Keratinocyte (primary cell): ENCODE measurements at regions not wholly inside any gene's neighbourhood (a gene's known extent, or its start where the extent isn't known, plus 50 kb on each side); places are given as distances from the start of the nearest gene placed in this dataset.

Source experiments
- DNase-seq: peaks from one replicate; pipeline ENCODE4 v3.0.0-alpha.2; 2011; ENCODE audit warnings: low read depth, missing footprints, low spot score
- FAIRE-seq: peaks from 2 replicates; lab custom pipeline; 2011; peaks lifted over from hg19 to GRCh38; lab: Jason Lieb, UNC
- H2AFZ ChIP-seq: 2 replicates; pipeline ENCODE4 v1.6.0; 2012; ENCODE audit warnings: low read length, control low read depth, inconsistent platforms; ENCODE audit not compliant: control insufficient read depth
- H3K27ac ChIP-seq: 2 replicates; pipeline ENCODE4 v1.5.1; 2011; ENCODE audit warnings: low read length; ENCODE audit not compliant: control insufficient read depth, insufficient read depth
- H3K27me3 ChIP-seq: 3 replicates; pipeline ENCODE4 v1.6.0; 2011; ENCODE audit warnings: low read length; ENCODE audit not compliant: control insufficient read depth, insufficient read depth; ENCODE audit errors: extremely low read depth
- H3K36me3 ChIP-seq, 2 experiments: 2 replicates in 1 of 2; 3 replicates in 1 of 2; pipeline ENCODE4 v1.5.1; 2011; ENCODE audit warnings: low read length in 2 of 2, mild to moderate bottlenecking in 1 of 2; ENCODE audit not compliant: control insufficient read depth in 2 of 2, insufficient read depth in 2 of 2; ENCODE audit errors: extremely low read depth in 1 of 2
- H3K4me1 ChIP-seq: 3 replicates; pipeline ENCODE4 v1.5.1; 2011; ENCODE audit warnings: low read length; ENCODE audit not compliant: control insufficient read depth, insufficient read depth; ENCODE audit errors: extremely low read depth
- H3K4me2 ChIP-seq: 3 replicates; pipeline ENCODE4 v1.6.0; 2011; ENCODE audit warnings: low read depth, low read length; ENCODE audit not compliant: control insufficient read depth, insufficient read depth; ENCODE audit errors: extremely low read depth
- H3K4me3 ChIP-seq, 3 experiments: fragments of 200-600 bp in 1 of 3; sonication (generic) in 1 of 3; 2 replicates in 2 of 3; 3 replicates in 1 of 3; pipeline ENCODE4 v1.5.1; 2011 to 2016; ENCODE audit warnings: low read length in 3 of 3, mild to moderate bottlenecking in 3 of 3, control low read depth in 2 of 3, inconsistent platforms in 1 of 3, low read depth in 1 of 3, mixed read lengths in 1 of 3, mixed run types in 1 of 3, moderate library complexity in 1 of 3; ENCODE audit not compliant: control insufficient read depth in 2 of 3, insufficient read depth in 2 of 3; ENCODE audit errors: extremely low read depth in 1 of 3
- H3K79me2 ChIP-seq: 2 replicates; pipeline ENCODE4 v1.6.0; 2012; ENCODE audit warnings: low read length; ENCODE audit not compliant: control insufficient read depth, insufficient read depth
- H3K9ac ChIP-seq: 3 replicates; pipeline ENCODE4 v1.6.0; 2011; ENCODE audit warnings: low read length; ENCODE audit not compliant: control insufficient read depth, insufficient read depth; ENCODE audit errors: extremely low read depth
- H3K9me1 ChIP-seq: 3 replicates; pipeline ENCODE4 v1.6.0; 2011; ENCODE audit warnings: low read length; ENCODE audit not compliant: control insufficient read depth, insufficient read depth; ENCODE audit errors: extremely low read depth
- H3K9me3 ChIP-seq: 2 replicates; pipeline ENCODE4 v1.5.1; 2012; ENCODE audit warnings: low read depth, low read length; ENCODE audit not compliant: control insufficient read depth
- H4K20me1 ChIP-seq: 3 replicates; pipeline ENCODE4 v1.6.0; 2011; ENCODE audit warnings: low read length; ENCODE audit not compliant: control insufficient read depth, insufficient read depth; ENCODE audit errors: extremely low read depth
- CTCF ChIP-seq, 3 experiments: IDR thresholded peaks in 1 of 3; conservative IDR thresholded peaks in 1 of 3; optimal IDR thresholded peaks in 1 of 3; 2 replicates in 2 of 3; 3 replicates in 1 of 3; pipeline versions ENCODE3 to v1.5.1; 2011; ENCODE audit warnings: low read length in 3 of 3, mild to moderate bottlenecking in 3 of 3, moderate library complexity in 2 of 3, control low read depth in 1 of 3, inconsistent platforms in 1 of 3; ENCODE audit not compliant: insufficient read depth in 2 of 3; ENCODE audit errors: extremely low read depth in 1 of 3
- EZH2 ChIP-seq: IDR thresholded peaks from one replicate; pipeline ENCODE4 v1.6.1; 2012; ENCODE audit warnings: inconsistent platforms, mild to moderate bottlenecking, low read length, moderate library complexity
- dilution Hi-C: fragments of 300-500 bp; cut with MboI; formaldehyde crosslinking; loops from one replicate; pipeline ENCODE4 v1.7.0; 2020; ENCODE audit warnings: low sequenced_read_pairs; ENCODE audit not compliant: extremely low pct_ligation_motif_present

DNA sequence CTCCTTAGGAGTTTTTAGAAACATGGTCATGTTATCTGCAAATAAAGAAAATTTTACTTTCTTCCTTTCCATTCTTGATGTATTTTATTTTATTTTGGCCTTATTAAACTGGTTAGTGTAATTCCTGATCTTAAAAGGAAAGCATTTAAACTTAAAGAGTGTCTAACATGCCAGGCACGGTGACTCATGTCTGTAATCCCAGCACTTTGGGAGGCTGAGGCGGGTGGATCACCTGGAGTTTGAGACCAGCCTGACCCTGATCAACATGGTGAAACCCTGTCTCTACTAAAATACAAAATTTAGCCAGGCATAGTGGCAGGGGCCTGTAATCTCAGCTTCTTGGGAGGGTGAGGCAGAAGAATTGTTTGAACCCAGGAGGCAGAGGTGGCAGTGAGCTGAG lies 281.3 kb downstream of the PTTG2 start:
- no peak overlapping the region for H3K27ac ChIP-seq
- no peaks in the 10 kb centered on the region for H4K20me1 ChIP-seq
- H3K4me3 ChIP-seq: no peak overlapping the region
- dilution Hi-C loops: no loop called here
- H2AFZ ChIP-seq: no peak overlapping the region
- H3K36me3 ChIP-seq: no peaks in the 10 kb centered on the region
- peaks cover 19% of the 10 kb centered on the region for H3K4me1 ChIP-seq
- FAIRE-seq (no peak), DNase-seq (no peak)
- no peak overlapping the region for H3K4me2 ChIP-seq
- no peaks in the 10 kb centered on the region for H3K9me1 ChIP-seq
- no peaks in the 10 kb centered on the region for H3K27me3 ChIP-seq
- H3K9ac ChIP-seq: no peak overlapping the region
- TF ChIP-seq EZH2 (no peak), CTCF (optimal IDR thresholded peaks at IDR 0.05 in 1 of 3, IDR thresholded peaks at IDR 0.05 in 1 of 3, conservative IDR thresholded peaks at IDR 0.05 in 1 of 3; ENCODE audit: extremely low read depth in 1 of 3, insufficient read depth in 2 of 3, low read length in 3 of 3) (no peak)
- H3K79me2 ChIP-seq: no peaks in the 10 kb centered on the region
- no peaks in the 10 kb centered on the region for H3K9me3 ChIP-seq

GRCh38 chr4:38242101-38242500 lies 281.9 kb downstream of the PTTG2 start:
- dilution Hi-C loops: no loop called here

More at GRCh38 chr4:38242101-38242500, 281.9 kb downstream of the PTTG2 start:
- Histone ChIP-seq H4K20me1 (no peaks in the 10 kb centered on the region), H3K9me1 (no peaks in the 10 kb centered on the region), H3K9me3 (no peaks in the 10 kb centered on the region), H3K4me1 (peaks cover 13% of the 10 kb centered on the region), H2AFZ (no peak overlapping the region), H3K4me2 (no peak overlapping the region), H3K36me3 (no peaks in the 10 kb centered on the region), H3K9ac (no peak overlapping the region), H3K27me3 (no peaks in the 10 kb centered on the region), H3K79me2 (no peaks in the 10 kb centered on the region), H3K27ac (no peak overlapping the region), H3K4me3 (no peak overlapping the region)
- TF ChIP-seq EZH2: no peak
- no peak for TF ChIP-seq CTCF (optimal IDR thresholded peaks at IDR 0.05 in 1 of 3, IDR thresholded peaks at IDR 0.05 in 1 of 3, conservative IDR thresholded peaks at IDR 0.05 in 1 of 3; ENCODE audit: extremely low read depth in 1 of 3, insufficient read depth in 2 of 3, low read length in 3 of 3)
- no peak for DNase-seq
- FAIRE-seq: peak; percentile 56
